A549 (cell line): ENCODE measurements at regions not wholly inside any gene's neighbourhood (a gene's known extent, or its start where the extent isn't known, plus 50 kb on each side); places are given as distances from the start of the nearest gene placed in this dataset.

Experiments used
- CBX8 ChIP-seq: fragments of 200-600 bp; sonication (generic); IDR thresholded peaks from 2 replicates; pipeline ENCODE4 v1.6.1; 2016
- CHD4 ChIP-seq: fragments of 200-600 bp; sonication (generic); IDR thresholded peaks from 2 replicates; pipeline ENCODE4 v1.6.1; 2016; ENCODE audit warnings: antibody characterized with exemption, mild to moderate bottlenecking, borderline replicate concordance
- CTCF ChIP-seq: fragments of >200 bp; sonication (Bioruptor Twin); formaldehyde crosslinking; IDR thresholded peaks from 3 replicates; pipeline ENCODE4 v1.5.1; 2016
- EP300 ChIP-seq, 2 experiments: fragments of >200 bp; sonication (Bioruptor Twin); formaldehyde crosslinking; IDR thresholded peaks; 2 replicates in 1 of 2; 3 replicates in 1 of 2; pipeline ENCODE4 v1.6.1; 2016 to 2017
- ESRRA ChIP-seq: fragments of 150-350 bp; IDR thresholded peaks from 2 replicates; pipeline ENCODE4 v1.6.1; 2014; ENCODE audit warnings: mild to moderate bottlenecking, low read length, borderline replicate concordance
- KDM1A ChIP-seq: fragments of 200-600 bp; sonication (generic); IDR thresholded peaks from 2 replicates; pipeline ENCODE4 v1.6.1; 2016; ENCODE audit warnings: low read depth, mild to moderate bottlenecking
- MAZ ChIP-seq: fragments of 150-350 bp; IDR thresholded peaks from 2 replicates; pipeline ENCODE4 v1.6.1; 2014; ENCODE audit warnings: antibody characterized with exemption, low read depth, low read length, borderline replicate concordance
- POLR2A ChIP-seq: IDR thresholded peaks from 2 replicates; pipeline ENCODE4 v1.6.1; 2012; ENCODE audit warnings: mild to moderate bottlenecking, low read length
- POLR2AphosphoS2 ChIP-seq: conservative IDR thresholded peaks from 2 replicates; pipeline ENCODE4 v1.6.1; 2012; ENCODE audit warnings: low read length, improper control_type of control experiment, inconsistent platforms
- RAD21 ChIP-seq, 2 experiments: fragments of >200 bp in 1 of 2; sonication (Bioruptor Twin) in 1 of 2; formaldehyde crosslinking in 1 of 2; IDR thresholded peaks in 1 of 2; conservative IDR thresholded peaks in 1 of 2; 2 replicates in 1 of 2; 3 replicates in 1 of 2; pipeline ENCODE4 v1.6.1; 2012 to 2018; ENCODE audit warnings: inconsistent platforms in 1 of 2
- RCOR1 ChIP-seq: fragments of 150-350 bp; IDR thresholded peaks from 2 replicates; pipeline ENCODE4 v1.6.1; 2014; ENCODE audit warnings: antibody characterized with exemption, low read length, low read depth
- REST ChIP-seq: fragments of 200-600 bp; sonication (generic); IDR thresholded peaks from 2 replicates; pipeline ENCODE4 v1.6.1; 2016; ENCODE audit warnings: antibody characterized with exemption, mild to moderate bottlenecking, moderate library complexity
- ZFP36 ChIP-seq: fragments of 450-650 bp; IDR thresholded peaks from 2 replicates; pipeline ENCODE4 v1.6.1; 2014; ENCODE audit warnings: borderline replicate concordance; ENCODE audit not compliant: partially characterized antibody
- TF ChIP-seq, protein P1 (sequence below): fragments of 150-350 bp; IDR thresholded peaks from 2 replicates; pipeline ENCODE4 v1.6.1; 2014; ENCODE audit warnings: low read depth, mild to moderate bottlenecking, low read length

DNA sequence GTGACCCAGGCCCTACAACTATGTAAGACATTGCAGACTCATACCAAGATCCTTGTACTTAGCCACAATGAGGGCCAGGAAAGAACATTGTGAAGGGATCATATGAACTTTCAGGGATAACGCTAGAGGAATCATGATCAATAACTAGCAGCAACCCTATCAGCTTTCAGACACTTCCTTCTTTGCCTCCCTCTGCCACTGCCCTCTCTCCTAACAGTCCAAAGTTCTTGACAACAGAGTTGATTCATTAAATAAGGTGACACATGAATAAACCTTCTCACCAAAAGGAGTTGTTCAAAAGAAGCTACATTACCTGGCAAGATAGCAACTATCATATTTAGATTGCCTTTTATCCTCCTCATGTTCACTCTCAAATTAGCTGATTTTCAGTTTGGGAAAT, 272.2 kb upstream of the DACH1 start:
- TF ChIP-seq KDM1A (no peak), CBX8 (no peak), POLR2A (no peak), CTCF (no peak), EP300 (IDR thresholded peaks at IDR 0.05) (no peak), MAZ (no peak), ZFP36 (no peak), POLR2AphosphoS2 (no peak), ESRRA (no peak), CHD4 (no peak), RAD21 (conservative IDR thresholded peaks at IDR 0.05 in 1 of 2, IDR thresholded peaks at IDR 0.05 in 1 of 2) (no peak), RCOR1 (no peak), REST (no peak)
- TF ChIP-seq, protein P1, sequence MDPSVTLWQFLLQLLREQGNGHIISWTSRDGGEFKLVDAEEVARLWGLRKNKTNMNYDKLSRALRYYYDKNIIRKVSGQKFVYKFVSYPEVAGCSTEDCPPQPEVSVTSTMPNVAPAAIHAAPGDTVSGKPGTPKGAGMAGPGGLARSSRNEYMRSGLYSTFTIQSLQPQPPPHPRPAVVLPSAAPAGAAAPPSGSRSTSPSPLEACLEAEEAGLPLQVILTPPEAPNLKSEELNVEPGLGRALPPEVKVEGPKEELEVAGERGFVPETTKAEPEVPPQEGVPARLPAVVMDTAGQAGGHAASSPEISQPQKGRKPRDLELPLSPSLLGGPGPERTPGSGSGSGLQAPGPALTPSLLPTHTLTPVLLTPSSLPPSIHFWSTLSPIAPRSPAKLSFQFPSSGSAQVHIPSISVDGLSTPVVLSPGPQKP: no peak
